Neural crest cell (in vitro differentiated cells): ENCODE measurements at regions not wholly inside any gene's neighbourhood (a gene's known extent, or its start where the extent isn't known, plus 50 kb on each side); places are given as distances from the start of the nearest gene placed in this dataset.

Experiments
- DNase-seq: peaks from one replicate; pipeline ENCODE4 v3.0.0; 2021; ENCODE audit warnings: low read depth, mixed read lengths, low spot score
- H3K27ac Mint-ChIP-seq: one replicate; pipeline ENCODE4 v1.8.0; 2021; ENCODE audit warnings: mild to moderate bottlenecking, mixed read lengths; ENCODE audit not compliant: unreplicated experiment
- H3K27me3 Mint-ChIP-seq: 2 replicates; pipeline ENCODE4 v1.8.0; 2021; ENCODE audit warnings: low read depth, mild to moderate bottlenecking, mixed read lengths
- H3K36me3 Mint-ChIP-seq: 2 replicates; pipeline ENCODE4 v1.8.0; 2021; ENCODE audit warnings: low read depth, mild to moderate bottlenecking, mixed read lengths
- H3K4me1 Mint-ChIP-seq: 2 replicates; pipeline ENCODE4 v1.8.0; 2021; ENCODE audit warnings: mixed read lengths
- H3K4me3 Mint-ChIP-seq: one replicate; pipeline ENCODE4 v1.8.0; 2021; ENCODE audit warnings: mild to moderate bottlenecking, mixed read lengths
- H3K9me3 Mint-ChIP-seq: 2 replicates; pipeline ENCODE4 v1.8.0; 2021; ENCODE audit warnings: mixed read lengths
- TF ChIP-seq, protein P1 (sequence below): fragments of 200-600 bp; sonication (generic); conservative IDR thresholded peaks from 2 replicates; pipeline ENCODE4 v1.5.0; 2021; ENCODE audit warnings: antibody characterized with exemption, mild to moderate bottlenecking

DNA sequence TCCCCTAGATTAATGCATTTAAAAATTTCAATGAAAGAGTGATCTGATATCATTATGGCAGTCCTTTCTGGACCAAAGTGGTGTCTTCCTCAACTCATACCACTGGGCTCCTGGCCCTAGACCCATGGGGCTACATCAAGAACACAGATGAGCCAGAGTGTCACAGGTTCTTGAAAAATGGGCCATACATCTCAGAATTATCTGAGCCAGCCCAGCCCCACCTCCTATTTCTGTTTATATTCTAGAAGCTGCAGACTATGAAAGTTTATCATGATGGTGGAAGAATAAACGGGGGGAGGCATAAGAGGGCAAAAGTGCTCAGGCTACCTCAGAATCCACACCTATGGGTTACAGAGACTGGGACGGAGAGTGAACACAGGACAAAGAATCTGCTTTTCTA lies 120.6 kb upstream of the TACR1 start:
- DNase-seq = no peak
- Mint-ChIP-seq H3K4me1 (peaks cover 16% of the 10 kb centered on the region), H3K36me3 (no peaks in the 10 kb centered on the region), H3K4me3 (no peak overlapping the region), H3K9me3 (no peaks in the 10 kb centered on the region), H3K27ac (no peak overlapping the region), H3K27me3 (no peaks in the 10 kb centered on the region)
- TF ChIP-seq, protein P1, sequence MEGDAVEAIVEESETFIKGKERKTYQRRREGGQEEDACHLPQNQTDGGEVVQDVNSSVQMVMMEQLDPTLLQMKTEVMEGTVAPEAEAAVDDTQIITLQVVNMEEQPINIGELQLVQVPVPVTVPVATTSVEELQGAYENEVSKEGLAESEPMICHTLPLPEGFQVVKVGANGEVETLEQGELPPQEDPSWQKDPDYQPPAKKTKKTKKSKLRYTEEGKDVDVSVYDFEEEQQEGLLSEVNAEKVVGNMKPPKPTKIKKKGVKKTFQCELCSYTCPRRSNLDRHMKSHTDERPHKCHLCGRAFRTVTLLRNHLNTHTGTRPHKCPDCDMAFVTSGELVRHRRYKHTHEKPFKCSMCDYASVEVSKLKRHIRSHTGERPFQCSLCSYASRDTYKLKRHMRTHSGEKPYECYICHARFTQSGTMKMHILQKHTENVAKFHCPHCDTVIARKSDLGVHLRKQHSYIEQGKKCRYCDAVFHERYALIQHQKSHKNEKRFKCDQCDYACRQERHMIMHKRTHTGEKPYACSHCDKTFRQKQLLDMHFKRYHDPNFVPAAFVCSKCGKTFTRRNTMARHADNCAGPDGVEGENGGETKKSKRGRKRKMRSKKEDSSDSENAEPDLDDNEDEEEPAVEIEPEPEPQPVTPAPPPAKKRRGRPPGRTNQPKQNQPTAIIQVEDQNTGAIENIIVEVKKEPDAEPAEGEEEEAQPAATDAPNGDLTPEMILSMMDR = no peak

DNA sequence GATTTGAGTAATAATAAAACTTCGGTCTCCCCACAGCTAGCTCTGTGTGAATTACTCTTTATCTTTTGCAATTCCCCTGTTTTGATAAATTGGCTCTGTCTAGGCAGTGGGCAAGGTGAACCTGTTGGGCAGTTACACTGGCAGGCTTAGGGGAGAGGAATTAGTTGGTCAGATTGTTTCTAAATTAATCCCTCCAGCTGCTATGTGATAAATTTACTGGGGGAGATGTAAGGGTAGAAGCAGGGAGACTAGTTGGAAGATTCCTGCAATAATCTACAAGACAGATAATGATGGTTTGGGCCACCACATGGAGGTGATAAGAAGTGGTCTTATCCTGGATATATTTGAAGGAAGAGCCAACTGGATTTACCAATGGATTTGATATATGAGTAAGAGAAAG lies 118.5 kb upstream of the TACR1 start:
- Mint-ChIP-seq H3K9me3 (no peaks in the 10 kb centered on the region), H3K4me1 (peaks cover 16% of the 10 kb centered on the region), H3K36me3 (no peaks in the 10 kb centered on the region), H3K27me3 (no peaks in the 10 kb centered on the region), H3K4me3 (no peak overlapping the region), H3K27ac (no peak overlapping the region)
- no peak for DNase-seq
- TF ChIP-seq, protein P1 = no peak

DNA sequence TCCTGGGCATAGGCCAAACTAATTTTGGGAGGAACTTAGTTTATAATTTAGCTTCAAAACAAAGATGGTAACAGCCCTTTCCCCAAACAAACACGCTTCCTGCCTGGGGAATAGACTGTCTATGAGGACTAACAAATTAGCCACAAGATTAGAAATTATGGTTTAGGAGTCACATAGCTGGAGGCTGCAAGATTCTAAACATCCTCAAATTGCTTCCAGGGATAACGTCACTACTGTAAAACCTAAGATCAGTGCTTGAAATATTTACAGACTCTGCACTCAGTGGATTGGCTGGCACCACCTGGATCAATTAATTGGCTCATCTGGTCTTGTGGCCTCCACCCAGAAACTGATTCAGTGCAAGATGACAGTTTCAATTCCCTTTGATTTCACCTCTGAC lies 118.0 kb upstream of the TACR1 start:
- Mint-ChIP-seq H3K36me3 (no peaks in the 10 kb centered on the region), H3K4me3 (no peak overlapping the region), H3K9me3 (no peaks in the 10 kb centered on the region), H3K27ac (no peak overlapping the region), H3K27me3 (no peaks in the 10 kb centered on the region), H3K4me1 (peaks cover 16% of the 10 kb centered on the region)
- TF ChIP-seq, protein P1 = no peak
- no peak for DNase-seq

DNA sequence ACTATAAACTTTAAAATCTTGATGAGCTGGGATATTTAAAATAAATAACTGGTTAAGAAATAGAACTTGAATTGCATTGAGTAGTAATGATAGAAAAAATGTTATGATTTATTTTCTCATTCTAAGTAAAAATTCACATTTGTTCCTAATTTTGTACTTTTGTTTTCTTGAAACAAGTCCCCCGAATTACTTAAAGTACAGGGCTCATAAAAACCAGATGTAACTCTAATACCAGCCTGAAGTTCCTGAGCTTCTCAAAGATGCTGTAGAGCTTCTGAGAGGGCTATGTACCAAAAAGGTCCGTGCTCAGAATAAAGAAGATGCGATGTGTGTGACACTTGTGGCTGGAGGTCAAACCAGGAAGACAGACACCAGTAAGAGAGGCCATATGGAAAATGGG lies 116.1 kb upstream of the TACR1 start:
- H3K27me3 Mint-ChIP-seq = no peaks in the 10 kb centered on the region
- TF ChIP-seq, protein P1 = no peak
- no peak overlapping the region for H3K4me3 Mint-ChIP-seq
- DNase-seq = no peak
- H3K27ac Mint-ChIP-seq = no peak overlapping the region
- no peaks in the 10 kb centered on the region for H3K9me3 Mint-ChIP-seq
- H3K4me1 Mint-ChIP-seq = no peaks in the 10 kb centered on the region
- H3K36me3 Mint-ChIP-seq = no peaks in the 10 kb centered on the region

DNA sequence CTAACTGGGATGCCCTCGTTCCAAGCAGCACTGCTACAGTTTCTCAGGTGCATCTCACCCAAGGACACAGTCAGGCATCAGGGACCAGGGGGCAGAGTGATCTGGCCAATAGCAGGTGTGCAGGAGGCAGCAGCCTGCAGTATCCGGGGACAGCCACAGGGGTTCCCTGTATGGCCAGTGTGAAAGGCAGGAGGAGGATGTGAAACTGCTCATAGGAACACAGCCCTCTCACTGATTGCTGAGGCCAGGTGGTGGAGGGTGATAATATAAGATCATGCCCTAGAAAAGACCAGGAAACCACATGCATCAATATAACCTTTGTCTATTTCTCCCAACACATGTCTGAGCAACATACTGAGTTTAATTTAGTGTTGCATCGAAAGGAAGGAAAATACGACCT lies 112.7 kb upstream of the TACR1 start:
- TF ChIP-seq, protein P1 = peak; percentile 35
- H3K36me3 Mint-ChIP-seq = no peaks in the 10 kb centered on the region
- no peak overlapping the region for H3K27ac Mint-ChIP-seq
- peaks cover 2% of the 10 kb centered on the region for H3K9me3 Mint-ChIP-seq
- no peaks in the 10 kb centered on the region for H3K27me3 Mint-ChIP-seq
- no peak for DNase-seq
- H3K4me1 Mint-ChIP-seq = no peaks in the 10 kb centered on the region
- H3K4me3 Mint-ChIP-seq = no peak overlapping the region

DNA sequence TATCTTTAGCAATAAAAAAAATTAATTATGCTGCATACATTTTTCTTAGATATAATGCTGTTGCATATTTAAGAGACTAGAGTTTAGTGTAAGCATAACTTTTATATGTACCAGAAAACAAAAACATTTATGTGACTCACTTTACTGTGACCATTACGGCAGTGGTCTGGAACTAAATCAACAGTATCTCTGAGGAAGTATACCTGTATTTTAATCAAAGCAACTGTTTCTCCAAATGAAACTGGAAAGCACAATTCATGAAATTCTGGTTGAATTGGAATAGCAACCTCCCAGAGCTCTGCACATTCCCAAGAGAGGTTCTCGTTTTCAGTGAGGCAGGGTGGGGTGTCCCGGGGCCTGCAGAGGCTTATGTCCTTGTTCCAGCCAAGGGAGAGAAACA lies 112.2 kb upstream of the TACR1 start:
- Mint-ChIP-seq H3K9me3 (peaks cover 2% of the 10 kb centered on the region), H3K4me3 (no peak overlapping the region), H3K27me3 (no peaks in the 10 kb centered on the region), H3K27ac (no peak overlapping the region), H3K36me3 (no peaks in the 10 kb centered on the region), H3K4me1 (no peaks in the 10 kb centered on the region)
- TF ChIP-seq, protein P1 = no peak
- DNase-seq = no peak
